ENCODE measurements at regions not wholly inside any gene's neighbourhood (a gene's known extent, or its start where the extent isn't known, plus 50 kb on each side); places are given as distances from the start of the nearest gene placed in this dataset.

DNA sequence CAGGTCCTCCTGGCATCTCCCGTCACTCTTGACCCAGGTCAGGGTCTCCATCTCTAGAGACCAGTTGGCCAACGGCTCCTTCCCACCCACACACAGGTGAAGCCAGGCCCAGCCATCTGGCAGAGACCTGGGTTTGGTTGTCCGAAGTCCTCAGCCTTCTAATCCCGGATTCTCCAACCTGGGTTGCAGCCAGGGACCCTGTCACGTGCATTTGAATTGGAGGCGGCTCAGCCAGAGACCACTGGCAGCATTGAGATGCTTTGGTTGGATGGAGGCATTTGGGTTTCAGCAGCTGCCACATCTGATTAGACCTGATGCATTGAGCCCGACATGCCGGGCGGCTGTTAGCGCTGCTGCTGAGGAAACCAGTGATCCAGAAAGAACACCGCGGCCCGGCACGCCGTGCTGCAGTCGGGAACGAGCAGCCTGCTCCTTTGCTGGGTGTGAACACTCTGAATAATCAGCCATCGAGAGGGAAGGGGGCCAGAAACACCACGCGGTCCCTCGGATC lies 163.2 kb downstream of the BRD1 start:
- TF ChIP-seq, protein P1, sequence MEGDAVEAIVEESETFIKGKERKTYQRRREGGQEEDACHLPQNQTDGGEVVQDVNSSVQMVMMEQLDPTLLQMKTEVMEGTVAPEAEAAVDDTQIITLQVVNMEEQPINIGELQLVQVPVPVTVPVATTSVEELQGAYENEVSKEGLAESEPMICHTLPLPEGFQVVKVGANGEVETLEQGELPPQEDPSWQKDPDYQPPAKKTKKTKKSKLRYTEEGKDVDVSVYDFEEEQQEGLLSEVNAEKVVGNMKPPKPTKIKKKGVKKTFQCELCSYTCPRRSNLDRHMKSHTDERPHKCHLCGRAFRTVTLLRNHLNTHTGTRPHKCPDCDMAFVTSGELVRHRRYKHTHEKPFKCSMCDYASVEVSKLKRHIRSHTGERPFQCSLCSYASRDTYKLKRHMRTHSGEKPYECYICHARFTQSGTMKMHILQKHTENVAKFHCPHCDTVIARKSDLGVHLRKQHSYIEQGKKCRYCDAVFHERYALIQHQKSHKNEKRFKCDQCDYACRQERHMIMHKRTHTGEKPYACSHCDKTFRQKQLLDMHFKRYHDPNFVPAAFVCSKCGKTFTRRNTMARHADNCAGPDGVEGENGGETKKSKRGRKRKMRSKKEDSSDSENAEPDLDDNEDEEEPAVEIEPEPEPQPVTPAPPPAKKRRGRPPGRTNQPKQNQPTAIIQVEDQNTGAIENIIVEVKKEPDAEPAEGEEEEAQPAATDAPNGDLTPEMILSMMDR (conservative IDR thresholded peaks at IDR 0.05; ENCODE audit: low read depth, low read length): no peak
- no peak for TF ChIP-seq EZH2 (IDR thresholded peaks at IDR 0.05; ENCODE audit: low read length, unreplicated experiment)

Data from PC-3 (cell line).